ENCODE measurements at regions not wholly inside any gene's neighbourhood (a gene's known extent, or its start where the extent isn't known, plus 50 kb on each side); places are given as distances from the start of the nearest gene placed in this dataset.

- TF ChIP-seq POLR2A (IDR thresholded peaks at IDR 0.05) (no peak), CTCF (IDR thresholded peaks at IDR 0.05) (no peak), EP300 (IDR thresholded peaks at IDR 0.05) (no peak)
These were observed 214.2 kb downstream of the FGF9 start for GRCh38 chr13:21884965-21885567.
